ENCODE measurements at regions not wholly inside any gene's neighbourhood (a gene's known extent, or its start where the extent isn't known, plus 50 kb on each side); places are given as distances from the start of the nearest gene placed in this dataset.

- TF ChIP-seq CTCF (IDR thresholded peaks at IDR 0.05) (no peak), POLR2A (IDR thresholded peaks at IDR 0.05) (no peak)
Observed at GRCh38 chr5:92864591-92864990, 716.4 kb downstream of the NR2F1-AS1 start.
